ENCODE measurements at regions not wholly inside any gene's neighbourhood (a gene's known extent, or its start where the extent isn't known, plus 50 kb on each side); places are given as distances from the start of the nearest gene placed in this dataset.

- TF ChIP-seq CTCF (IDR thresholded peaks at IDR 0.05; ENCODE audit: low read length) (no peak), EZH2 (IDR thresholded peaks at IDR 0.05; ENCODE audit: borderline replicate concordance, low read length) (no peak)
Observed at GRCh38 chr1:118556936-118557335, 371.9 kb upstream of the SPAG17 start.
